ENCODE measurements at regions not wholly inside any gene's neighbourhood (a gene's known extent, or its start where the extent isn't known, plus 50 kb on each side); places are given as distances from the start of the nearest gene placed in this dataset.

DNA sequence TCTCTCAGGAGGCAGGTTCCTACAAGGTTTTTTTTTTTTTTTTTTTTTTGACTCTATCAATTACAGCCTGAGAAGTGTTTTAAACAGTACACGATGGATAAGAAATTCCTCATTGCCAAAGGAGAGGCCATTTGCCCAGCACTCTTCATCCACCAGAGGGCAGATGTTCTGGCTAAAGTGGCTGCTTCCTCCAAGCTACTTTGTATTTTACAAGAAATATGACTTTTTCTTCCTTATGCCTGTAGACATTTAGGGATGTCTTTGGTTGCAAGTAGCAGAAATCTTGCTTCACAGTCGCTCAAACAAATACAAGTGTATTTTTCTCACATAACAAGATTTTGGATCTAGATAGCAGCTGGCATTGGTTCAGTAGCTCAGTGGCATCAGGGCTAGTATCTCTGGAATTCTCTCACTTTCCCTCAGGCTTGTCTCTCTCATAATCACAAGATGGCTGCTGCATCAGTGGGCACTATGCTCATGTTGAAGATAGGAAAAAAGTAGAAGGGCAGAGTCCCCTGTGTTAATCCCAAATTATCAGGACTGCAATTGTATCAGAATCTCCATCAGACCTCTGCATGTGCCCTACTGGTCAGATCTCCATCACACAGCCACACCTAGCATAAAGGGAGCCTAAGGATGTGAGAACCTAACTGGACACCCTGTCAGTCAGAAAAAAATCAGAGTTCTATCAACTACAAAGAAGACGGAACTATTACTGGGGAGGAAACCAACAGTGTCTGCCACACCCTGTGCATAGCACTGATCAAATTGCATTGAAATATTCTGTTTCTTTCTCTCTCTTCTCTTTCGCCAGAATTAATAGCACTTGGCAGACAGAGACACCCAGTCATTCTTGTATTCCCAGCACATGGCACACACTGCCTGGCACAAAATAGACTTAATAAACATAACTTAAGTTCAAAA, 138.9 kb upstream of the COL8A1 start:
- DNase-seq, result no peak

DNA sequence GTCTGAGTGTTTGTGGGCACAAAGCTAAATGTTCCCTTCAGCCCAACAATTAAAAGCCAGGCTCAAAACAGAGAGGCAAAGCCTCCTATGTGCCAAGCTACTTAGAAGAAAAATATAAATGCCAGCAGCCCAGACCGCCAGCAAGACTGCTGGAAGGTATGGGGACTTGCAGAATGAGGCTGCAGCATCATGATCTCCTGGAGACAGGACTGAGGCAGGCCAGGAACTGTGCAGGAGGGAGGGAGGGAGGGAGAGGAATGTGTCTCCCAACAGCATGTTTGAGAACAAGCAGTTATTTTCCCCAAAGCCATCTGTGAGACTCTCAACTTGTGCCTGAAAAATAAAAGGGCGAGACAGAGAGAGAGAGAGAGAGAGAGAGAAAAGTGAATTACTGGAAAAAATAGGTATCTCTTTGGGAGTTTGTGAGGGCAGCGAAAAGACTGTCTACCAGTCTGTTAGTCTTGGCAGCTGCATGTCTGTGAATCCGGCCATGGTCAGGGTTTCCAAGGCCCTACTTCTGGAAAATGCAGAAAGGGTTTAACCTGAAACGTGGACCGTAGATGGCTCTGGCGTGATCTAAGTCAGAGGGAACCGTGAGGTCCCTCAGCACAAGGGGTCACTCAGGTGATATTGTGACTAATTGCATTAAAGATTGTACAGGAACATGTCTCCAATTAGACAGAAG, 139.7 kb upstream of the COL8A1 start:
- no peak for DNase-seq

DNA sequence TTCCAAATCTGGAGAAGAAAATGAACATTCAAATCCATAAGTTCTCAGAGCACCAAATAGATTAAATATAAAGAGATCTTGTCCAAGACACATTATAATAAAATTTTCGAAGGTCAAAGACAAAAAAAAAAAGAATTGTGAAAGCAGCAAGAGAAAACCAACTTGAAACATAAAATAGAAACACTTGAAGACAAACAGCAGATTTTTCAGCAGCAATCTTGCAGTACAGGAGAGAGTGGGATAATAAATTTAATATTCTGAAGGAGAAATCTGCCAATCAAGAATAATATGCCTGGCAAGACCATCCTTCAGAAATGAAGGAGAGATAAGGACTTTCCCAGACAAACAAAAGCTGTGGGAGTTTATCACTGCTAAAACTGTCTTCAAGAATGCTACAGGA, 150.5 kb upstream of the COL8A1 start:
- no peak for DNase-seq

DNA sequence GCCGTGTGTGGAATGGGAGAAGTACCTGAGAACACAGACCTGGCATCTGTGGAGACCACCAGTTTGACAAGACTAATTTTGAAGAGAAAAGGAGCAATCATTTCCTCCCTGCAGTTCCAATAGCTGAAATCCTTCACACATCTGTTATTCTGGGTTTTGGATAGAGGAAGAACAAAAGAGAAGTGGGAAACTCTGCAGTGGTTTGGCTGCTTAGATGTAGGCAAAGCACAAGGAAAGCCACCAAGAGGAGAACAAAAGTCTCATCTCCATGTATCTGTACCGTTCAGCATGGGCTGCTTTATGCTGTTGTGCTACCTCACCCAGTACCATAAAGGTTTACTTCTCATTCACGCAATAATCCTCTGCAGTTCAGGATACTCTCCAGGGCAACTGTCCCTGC, 153.1 kb upstream of the COL8A1 start:
- DNase-seq, result no peak

DNA sequence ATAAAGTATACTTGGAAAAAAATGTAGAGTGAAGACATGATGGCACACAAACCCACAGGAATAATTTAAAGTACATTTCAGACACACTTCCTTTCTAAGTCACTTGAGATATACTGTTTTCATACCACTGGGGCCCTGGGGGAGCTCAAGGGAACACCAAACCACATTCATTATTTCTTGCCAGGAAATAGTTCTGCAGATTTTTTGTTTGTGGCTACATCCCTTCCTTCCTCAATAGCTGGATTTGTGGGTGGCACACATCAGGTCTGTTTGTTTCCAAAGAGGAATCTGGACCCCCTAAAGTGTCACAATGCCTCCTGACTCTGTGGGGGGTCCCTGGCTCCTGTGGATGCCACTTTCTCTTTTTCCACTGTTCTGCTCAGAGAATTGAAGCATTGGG, 153.5 kb upstream of the COL8A1 start:
- DNase-seq, result no peak

DNA sequence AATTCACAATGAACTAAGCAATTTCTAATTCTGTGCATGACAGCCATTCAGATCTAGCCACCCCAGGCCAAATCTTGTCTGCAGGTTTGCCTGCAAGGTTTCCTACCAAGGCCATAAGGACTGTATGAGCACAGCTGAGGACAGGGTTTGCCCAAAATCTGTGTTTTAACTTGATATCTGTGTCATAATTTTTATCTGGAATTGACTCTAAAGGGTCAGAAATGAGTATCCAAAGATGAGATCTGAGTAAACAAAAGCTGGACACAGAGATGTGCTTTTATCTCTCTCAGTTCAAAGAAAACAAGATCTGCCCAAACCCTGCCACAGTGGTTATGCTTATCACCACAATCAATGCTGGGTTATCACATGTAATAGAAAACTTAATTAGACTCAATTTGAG, 154.6 kb upstream of the COL8A1 start:
- no peak for DNase-seq

DNA sequence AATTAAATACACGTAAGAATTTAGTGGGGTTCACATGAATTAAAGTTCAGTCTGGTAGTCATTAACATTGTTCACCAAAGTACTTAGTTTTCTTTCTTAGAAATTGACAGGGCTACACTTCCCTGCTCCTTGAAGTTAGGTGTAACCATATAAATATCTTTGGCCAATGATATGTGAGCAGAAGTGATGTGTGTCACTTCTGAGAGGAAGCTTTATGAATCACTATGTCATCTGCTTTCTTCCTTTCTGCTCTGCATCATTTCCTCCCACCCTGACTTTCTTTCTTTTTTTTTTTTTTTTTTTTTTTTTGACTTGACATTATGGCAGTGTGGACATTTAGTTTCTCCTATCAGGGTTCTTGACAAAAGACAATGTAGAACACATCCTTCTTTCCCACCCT, 156.2 kb upstream of the COL8A1 start:
- no peak for DNase-seq

DNA sequence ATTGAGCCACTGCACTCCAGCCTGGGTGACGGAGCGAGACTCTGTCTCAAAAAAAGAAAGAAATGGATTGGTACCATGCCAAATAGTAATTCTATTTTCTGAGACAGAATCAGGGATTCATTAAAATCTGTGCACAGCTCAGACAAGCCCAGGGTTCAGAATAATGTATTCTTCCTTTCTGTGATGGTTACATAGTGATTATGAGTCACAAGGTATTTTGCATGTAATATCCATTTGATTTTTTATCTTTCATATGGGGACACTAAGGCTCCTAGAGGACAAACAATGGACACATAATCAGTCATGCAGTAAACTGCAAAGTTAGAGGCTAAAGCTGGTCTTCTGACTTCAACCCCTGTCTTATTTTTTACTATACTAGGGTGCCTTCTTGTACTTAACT, 156.8 kb upstream of the COL8A1 start:
- no peak for DNase-seq

DNA sequence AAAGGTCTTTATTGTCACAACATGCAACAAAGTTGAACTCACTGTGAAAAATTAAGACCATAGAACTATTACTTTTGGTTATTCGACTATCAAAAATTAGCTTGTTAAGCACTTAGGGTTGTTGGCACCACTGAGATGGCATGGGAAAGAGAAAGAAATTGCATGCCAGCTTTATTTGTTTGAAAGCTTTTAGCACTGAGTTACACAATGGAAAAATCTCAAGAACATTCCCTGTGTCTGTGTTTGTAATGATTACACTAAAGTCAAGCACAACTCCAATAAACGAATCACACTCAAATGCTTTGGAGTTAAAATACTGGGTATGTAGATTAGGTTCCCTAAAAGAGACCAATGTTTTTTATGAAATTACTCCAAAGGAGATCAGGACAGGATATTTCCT, 158.6 kb upstream of the COL8A1 start:
- no peak for DNase-seq

DNA sequence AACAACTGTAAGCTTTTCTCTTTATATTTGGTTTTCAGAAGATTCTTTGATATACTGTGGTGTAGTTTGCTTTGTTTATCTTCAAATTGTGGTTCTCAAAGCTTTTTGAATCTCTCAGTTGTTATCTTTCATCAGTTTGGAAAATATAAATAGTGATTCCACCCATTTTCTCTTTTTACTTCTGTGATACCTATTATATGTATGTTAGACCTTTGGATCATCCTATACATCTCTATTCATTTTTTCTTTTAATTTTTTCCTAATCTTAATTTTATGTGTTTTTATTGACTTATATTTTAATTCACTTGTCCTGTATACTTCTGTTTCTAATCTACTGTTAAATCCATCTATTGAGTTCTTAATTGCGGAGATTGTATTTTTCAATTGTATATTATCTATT, 160.7 kb upstream of the COL8A1 start:
- DNase-seq, result no peak

DNA sequence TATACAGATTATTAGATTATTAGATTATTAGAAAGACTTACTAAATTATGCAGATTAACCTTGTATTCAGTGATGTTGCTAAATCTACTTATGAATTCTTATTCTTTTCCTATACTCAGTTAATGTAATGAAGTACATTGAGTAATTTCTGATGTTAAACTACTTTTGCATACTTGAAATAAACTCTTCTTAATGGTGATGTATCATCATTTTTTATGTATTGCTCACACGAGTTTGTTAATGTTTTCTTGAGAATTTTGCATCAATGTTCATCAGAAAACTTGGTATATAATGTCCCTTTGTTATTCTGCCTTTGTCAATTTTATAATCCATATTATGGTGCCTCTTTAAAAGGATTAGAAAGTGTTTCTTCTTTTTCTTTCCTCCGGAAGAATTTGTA, 163.2 kb upstream of the COL8A1 start:
- no peak for DNase-seq

DNA sequence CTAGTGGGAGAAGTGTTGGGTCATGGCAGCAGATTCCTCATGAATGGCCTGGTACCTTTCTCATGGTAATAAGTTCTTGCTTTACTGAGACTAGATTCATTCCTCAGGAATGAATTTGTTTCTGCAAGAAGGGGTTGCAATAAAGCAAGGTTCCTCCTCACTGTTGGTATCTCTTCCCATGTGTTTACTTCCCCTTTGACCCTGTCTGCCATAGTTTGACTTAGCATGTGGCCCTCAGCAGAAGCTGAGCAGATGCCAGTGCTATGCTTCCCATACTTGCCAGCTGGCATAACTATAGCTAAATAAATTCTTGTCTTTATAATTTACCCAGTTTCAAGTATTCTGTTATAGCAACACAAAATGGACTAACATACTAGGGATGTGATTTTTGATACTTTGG, 163.6 kb upstream of the COL8A1 start:
- no peak for DNase-seq

DNA sequence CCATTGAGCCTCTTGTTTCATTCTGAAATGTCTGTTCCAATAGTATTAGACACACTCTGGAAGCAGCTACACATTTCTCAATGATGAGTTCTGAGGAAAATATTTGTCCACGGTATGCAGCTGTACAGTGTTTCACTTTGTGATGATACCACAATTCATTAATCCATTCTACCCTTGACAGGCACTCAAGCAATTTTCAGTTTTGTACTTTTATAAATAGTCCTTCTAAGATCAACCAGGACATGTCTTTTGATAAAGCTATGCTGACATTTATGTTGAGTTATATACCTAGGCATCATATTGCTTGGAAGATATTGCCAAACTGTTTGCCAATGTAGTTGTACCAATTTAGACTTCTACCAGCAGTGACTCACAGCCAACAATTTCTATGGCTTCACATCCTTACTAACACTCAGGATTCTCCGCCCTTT, 165.1 kb upstream of the COL8A1 start:
- no peak for DNase-seq

DNA sequence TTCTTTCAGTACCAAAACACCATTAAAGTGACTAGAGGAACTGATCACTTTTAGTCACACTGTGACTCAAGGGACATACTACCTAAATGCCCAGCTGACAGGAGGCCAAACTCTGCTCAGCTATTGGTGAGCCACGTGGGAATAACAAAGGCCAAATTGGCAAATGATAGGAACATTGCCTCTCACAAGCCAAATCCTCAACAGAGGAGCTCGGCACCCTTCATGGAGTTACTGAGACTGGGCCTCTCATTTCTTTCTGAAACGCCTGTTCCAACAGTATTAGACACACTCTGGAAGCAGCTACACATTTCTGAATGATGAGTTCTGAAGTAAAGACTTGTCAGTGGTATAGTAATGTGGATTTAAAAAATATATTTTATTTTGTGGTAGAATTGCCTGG, 166.0 kb upstream of the COL8A1 start:
- DNase-seq, result no peak

DNA sequence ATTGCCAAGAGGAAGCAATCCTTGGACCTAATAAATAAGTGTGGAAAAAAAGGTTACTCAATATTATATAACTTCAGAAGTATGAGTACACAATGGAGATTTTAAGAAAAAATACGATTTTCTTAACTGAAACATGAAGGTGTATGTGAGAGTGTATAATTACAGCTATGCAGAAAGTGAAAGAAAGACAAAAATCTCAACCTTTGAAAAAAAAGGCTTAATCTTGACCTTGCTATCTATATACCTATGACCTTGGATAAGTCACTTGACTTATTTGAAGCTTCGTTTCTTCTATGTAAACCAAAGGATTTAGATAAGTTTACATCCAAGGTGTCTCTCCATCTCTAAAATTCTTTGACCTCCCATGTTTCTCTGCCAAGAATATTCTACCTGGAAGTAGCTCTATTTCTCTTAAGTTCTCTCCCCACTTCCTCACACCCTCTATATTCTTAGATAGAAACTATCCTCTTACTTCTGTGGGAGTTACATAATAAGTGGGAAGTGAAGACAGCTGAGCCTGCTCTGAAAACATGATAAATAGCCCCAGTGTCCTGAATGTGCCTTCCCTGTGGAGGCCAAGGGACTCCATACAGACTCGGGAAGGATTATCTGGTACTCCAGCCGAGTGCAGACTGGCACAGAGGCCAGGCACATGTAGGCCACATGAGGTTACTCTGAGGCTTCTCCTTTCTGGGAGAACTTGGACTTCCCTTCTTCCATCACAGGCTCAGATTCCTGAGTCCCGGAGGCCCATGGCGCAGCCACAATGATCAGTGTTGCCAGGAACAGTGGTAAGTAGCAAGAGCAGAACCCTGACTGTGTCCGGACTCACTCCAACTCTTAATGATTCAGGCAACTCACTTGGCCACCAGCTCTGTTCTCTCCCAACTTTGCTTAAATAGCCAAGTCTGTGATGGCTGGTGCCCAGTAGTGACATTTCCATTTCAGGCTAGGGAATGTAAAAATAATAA, 166.8 kb upstream of the COL8A1 start:
- DNase-seq, result no peak

DNA sequence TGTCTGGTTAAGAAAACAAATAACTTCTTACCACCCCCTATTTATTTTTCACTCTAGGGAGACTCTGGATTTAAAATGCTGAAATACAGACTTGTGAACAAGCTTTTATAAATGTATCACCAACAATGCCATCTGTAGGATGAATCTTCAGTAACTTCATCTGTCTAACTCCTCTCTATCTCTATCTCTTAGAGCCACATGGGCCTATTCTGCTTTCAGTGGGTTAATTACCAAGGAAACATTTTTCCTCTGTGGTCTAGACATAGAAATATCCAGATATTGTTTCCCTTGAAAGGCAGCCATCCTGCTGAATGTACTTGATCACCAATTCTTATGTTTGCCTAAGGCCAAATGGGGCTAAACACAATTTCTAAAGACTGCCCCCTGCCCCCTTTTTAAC, 167.6 kb upstream of the COL8A1 start:
- DNase-seq, result no peak

DNA sequence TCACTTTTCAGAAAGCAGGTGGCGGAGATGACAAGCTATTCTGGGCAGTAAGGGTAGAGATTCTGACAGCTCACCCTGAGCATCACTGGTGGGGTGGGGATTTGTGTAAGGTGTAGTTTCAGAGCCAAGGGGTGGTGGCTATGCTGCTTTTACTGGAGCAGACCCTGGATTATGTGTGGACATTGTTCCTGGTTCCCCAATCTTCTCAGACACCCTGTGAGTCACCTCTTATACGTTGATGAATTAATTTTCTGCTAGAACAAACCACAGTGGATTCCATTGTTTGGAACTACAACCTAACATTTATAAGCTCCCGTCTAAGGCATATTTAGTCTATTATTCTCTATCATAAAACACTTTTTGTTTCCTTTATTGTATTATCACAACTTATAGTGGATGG, 169.5 kb upstream of the COL8A1 start:
- no peak for DNase-seq

DNA sequence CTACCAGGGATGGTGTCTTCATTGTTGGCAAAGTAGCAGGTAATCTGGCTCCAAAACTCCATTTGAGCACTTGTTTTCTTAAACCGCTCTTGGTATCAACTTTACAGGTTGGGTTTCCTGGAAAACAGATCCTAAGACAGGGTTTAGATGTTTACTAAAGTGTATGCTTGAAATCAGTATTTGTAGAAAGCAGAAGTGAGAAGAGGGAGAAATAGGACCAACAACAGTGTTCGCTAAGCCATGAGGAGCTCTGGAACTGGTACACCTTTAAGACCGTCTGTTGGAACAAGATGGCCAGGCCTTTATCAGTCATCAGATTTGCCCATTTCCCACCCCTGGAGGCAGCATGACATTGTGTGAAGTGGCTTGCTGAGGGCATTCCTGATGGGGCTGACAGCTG, 171.0 kb upstream of the COL8A1 start:
- DNase-seq, result no peak

DNA sequence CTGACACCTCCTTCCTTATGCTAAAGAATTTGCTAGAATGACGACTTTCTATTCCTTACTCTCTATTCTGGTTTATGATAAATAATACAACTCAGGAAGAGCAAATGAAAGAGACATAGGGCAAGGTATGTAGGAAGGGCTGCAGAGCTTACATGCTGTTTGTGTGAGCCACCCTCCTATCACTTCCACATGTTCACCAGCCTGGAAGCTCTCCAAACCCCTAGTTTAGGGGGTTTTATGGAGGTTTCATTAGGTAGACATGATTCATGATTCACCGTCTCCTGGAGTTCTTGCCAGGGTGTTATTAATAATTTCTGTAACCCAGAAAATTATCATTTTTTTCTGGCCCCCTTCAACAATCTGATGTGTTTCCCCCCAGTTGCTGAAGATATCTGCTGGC, 172.1 kb upstream of the COL8A1 start:
- DNase-seq, result no peak

DNA sequence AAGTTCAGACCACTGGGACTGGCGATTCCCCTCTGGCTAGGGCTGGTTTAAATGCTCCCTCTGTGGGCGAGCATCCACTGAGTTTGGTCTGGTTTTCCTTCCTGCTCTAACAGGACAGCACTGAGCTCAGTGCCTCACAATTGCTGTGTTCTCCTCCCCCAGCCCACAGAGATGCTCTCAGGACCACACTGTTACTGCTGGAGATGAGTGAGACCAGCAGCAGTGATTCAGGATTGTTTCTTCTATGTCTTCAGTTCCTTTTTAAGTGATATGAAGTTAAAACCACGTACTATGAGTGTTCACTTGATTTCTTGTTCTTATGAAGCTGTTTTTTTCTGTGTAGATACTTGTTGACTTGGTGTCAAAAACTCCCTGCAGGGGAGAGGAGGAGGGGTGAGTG, 180.4 kb upstream of the COL8A1 start:
- DNase-seq, result no peak

DNA sequence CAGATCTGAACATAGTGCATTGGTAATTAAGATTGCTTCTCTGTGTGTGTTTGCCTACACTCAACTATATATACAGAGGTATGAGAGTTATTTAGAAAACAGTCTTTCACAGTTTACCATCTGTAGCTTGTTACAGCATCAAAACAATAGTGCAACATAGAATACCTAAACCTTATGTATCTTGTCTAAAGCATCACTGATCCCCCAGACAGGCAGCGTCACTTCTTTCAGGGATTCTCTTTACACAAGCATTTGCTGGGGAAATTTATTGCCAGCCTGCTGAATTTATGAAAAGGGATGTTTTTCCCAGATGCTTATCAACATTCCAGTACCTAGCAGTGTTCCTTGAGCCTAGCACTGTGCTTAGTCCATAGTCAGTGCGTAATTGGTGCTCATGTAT, 195.8 kb upstream of the COL8A1 start:
- DNase-seq, result no peak

DNA sequence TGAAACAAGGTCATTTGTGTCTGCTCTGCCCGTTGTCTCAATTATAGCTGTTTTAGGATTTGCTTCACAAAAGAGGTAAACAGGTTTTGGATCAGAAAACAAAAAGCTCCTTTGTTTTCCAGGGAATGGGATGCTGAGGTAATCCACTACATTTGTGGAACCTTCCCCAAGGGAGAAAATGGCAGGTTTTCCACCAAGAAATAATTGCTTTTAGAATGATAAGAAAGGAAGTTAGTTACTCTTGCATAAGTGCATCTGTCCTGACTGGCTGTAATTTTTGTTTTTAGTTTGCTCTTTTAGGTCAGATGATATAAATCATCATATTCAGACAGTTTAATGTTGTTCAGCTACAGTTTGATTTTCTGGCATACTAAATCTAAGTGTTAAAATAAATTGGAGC, 198.5 kb upstream of the COL8A1 start:
- DNase-seq, result no peak

DNA sequence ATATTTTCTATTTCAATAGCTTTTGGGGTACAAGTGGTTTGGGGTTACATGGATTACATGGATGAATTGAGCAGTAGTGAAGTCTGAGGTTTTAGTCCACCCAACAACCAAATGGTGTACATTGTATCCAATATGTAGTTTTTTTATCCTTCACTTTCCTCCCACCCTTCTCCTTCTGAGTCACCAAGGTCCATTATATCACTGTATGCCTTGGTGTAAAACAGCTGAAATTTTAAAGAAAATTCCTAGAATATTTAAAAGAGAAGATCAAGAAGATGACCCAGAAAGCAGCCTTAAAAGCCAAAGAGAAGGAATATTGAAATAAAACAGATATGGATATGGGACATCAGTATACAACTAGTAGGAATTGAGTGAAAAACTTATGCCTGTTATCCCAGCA, 204.2 kb upstream of the COL8A1 start:
- no peak for DNase-seq

Measured in NCI-H187 (cell line).